ENCODE measurements at regions not wholly inside any gene's neighbourhood (a gene's known extent, or its start where the extent isn't known, plus 50 kb on each side); places are given as distances from the start of the nearest gene placed in this dataset.

DNA sequence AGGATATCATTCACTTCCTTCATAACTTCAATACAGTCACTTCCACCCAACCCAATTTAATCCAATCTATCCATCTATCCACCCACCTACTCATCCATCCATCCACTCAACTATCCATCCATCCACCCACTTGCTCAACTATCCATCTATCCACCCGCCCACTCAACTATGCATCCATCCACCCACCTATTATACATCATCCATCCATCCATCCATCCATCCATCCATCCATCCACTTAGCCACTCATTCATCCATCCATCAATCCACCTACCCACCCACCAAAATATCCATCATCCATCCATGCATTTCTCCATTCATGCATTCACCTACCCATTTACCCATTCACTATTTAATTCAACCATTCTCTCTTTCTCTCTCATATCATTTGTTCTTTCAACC, 179.5 kb downstream of the HAPSTR1 start:
- H3K4me1 ChIP-seq (ENCODE audit: insufficient read depth, low read length, poor library complexity, severe bottlenecking): no peaks in the 10 kb centered on the region
- H2AFZ ChIP-seq (ENCODE audit: low read length): no peak overlapping the region
- no peaks in the 10 kb centered on the region for H3F3A ChIP-seq (ENCODE audit: low read depth)
- H3K9me2 ChIP-seq (replicated peaks; ENCODE audit: low read depth, low read length): no peaks in the 10 kb centered on the region
- no peaks in the 10 kb centered on the region for H3K36me3 ChIP-seq (ENCODE audit: insufficient read depth, low read length)
- H3K79me2 ChIP-seq (ENCODE audit: insufficient read depth, low read length): no peaks in the 10 kb centered on the region
- H3K9ac ChIP-seq (ENCODE audit: low read depth, low read length, poor library complexity, severe bottlenecking): no peak overlapping the region
- H3K9me3 ChIP-seq (ENCODE audit: insufficient read depth, low read depth, low read length): no peaks in the 10 kb centered on the region
- no peak overlapping the region for H3K4me2 ChIP-seq (ENCODE audit: low read depth, low read length, poor library complexity, severe bottlenecking)
- no peak overlapping the region for H3K4me3 ChIP-seq (ENCODE audit: low read length, poor library complexity, severe bottlenecking)
- TF ChIP-seq, protein P1, sequence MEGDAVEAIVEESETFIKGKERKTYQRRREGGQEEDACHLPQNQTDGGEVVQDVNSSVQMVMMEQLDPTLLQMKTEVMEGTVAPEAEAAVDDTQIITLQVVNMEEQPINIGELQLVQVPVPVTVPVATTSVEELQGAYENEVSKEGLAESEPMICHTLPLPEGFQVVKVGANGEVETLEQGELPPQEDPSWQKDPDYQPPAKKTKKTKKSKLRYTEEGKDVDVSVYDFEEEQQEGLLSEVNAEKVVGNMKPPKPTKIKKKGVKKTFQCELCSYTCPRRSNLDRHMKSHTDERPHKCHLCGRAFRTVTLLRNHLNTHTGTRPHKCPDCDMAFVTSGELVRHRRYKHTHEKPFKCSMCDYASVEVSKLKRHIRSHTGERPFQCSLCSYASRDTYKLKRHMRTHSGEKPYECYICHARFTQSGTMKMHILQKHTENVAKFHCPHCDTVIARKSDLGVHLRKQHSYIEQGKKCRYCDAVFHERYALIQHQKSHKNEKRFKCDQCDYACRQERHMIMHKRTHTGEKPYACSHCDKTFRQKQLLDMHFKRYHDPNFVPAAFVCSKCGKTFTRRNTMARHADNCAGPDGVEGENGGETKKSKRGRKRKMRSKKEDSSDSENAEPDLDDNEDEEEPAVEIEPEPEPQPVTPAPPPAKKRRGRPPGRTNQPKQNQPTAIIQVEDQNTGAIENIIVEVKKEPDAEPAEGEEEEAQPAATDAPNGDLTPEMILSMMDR (conservative IDR thresholded peaks at IDR 0.05; ENCODE audit: low read length): no peak
- TF ChIP-seq EZH2phosphoT487 (IDR thresholded peaks at IDR 0.05; ENCODE audit: borderline replicate concordance): no peak
- H3K27me3 ChIP-seq (ENCODE audit: insufficient read depth, low read length, poor library complexity, severe bottlenecking): no peaks in the 10 kb centered on the region
- no peaks in the 10 kb centered on the region for H4K20me1 ChIP-seq (ENCODE audit: insufficient read depth, low read length, poor library complexity, severe bottlenecking)

DNA sequence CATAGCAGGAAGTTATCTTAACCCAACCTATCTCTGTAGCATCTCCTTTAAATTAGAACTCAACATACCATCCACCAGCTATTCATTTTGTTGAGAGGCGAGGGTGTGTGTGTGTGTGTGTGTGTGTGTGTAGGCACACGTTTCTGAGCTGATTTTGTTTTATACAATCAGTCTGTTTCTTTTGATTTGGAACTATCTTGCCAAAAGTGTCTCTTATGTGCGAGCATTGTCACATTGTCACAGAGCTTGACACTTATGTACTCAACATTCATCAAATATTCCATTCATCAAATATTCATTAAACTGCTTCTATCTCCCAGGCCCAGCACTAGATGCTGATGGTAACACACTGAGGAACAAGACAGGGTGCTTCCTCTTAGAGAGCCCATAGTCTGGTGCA, 180.4 kb downstream of the HAPSTR1 start:
- H3F3A ChIP-seq (ENCODE audit: low read depth): no peaks in the 10 kb centered on the region
- H3K27me3 ChIP-seq (ENCODE audit: insufficient read depth, low read length, poor library complexity, severe bottlenecking): no peaks in the 10 kb centered on the region
- no peaks in the 10 kb centered on the region for H3K79me2 ChIP-seq (ENCODE audit: insufficient read depth, low read length)
- no peaks in the 10 kb centered on the region for H3K36me3 ChIP-seq (ENCODE audit: insufficient read depth, low read length)
- TF ChIP-seq EZH2phosphoT487 (IDR thresholded peaks at IDR 0.05; ENCODE audit: borderline replicate concordance): no peak
- TF ChIP-seq, protein P1 (conservative IDR thresholded peaks at IDR 0.05; ENCODE audit: low read length): no peak
- H3K9me2 ChIP-seq (replicated peaks; ENCODE audit: low read depth, low read length): no peaks in the 10 kb centered on the region
- no peaks in the 10 kb centered on the region for H3K9me3 ChIP-seq (ENCODE audit: insufficient read depth, low read depth, low read length)
- H2AFZ ChIP-seq (ENCODE audit: low read length): no peak overlapping the region
- H3K4me3 ChIP-seq (ENCODE audit: low read length, poor library complexity, severe bottlenecking): no peak overlapping the region
- H3K4me1 ChIP-seq (ENCODE audit: insufficient read depth, low read length, poor library complexity, severe bottlenecking): no peaks in the 10 kb centered on the region
- no peaks in the 10 kb centered on the region for H4K20me1 ChIP-seq (ENCODE audit: insufficient read depth, low read length, poor library complexity, severe bottlenecking)
- no peak overlapping the region for H3K4me2 ChIP-seq (ENCODE audit: low read depth, low read length, poor library complexity, severe bottlenecking)
- no peak overlapping the region for H3K9ac ChIP-seq (ENCODE audit: low read depth, low read length, poor library complexity, severe bottlenecking)

DNA sequence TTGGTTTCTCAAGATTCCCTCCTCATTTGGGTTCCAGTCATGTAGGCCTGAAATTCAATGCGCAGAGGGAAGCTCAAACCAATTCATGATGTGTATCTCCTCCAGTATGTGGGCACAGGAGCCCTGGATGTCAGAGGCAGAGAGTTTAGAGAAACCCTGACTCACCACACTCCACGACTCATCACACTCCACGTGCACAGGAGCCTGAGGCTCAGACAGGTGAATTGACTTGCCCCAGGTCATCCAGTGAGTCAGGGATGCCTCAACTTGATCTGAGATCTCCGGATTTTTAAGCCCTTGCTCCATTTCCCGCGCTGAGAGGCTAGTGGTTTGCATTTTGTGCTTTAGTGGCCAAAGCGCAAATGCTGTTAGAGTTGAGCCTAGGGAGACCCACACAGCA, 183.9 kb downstream of the HAPSTR1 start:
- H4K20me1 ChIP-seq (ENCODE audit: insufficient read depth, low read length, poor library complexity, severe bottlenecking): no peaks in the 10 kb centered on the region
- H3K4me2 ChIP-seq (ENCODE audit: low read depth, low read length, poor library complexity, severe bottlenecking): no peak overlapping the region

More for the DNA sequence above, 183.9 kb downstream of the HAPSTR1 start:
- H3K9me3 ChIP-seq (ENCODE audit: insufficient read depth, low read depth, low read length): no peaks in the 10 kb centered on the region
- no peak overlapping the region for H2AFZ ChIP-seq (ENCODE audit: low read length)
- no peaks in the 10 kb centered on the region for H3F3A ChIP-seq (ENCODE audit: low read depth)
- H3K9ac ChIP-seq (ENCODE audit: low read depth, low read length, poor library complexity, severe bottlenecking): no peak overlapping the region
- H3K36me3 ChIP-seq (ENCODE audit: insufficient read depth, low read length): no peaks in the 10 kb centered on the region
- H3K9me2 ChIP-seq (replicated peaks; ENCODE audit: low read depth, low read length): no peaks in the 10 kb centered on the region
- H3K4me3 ChIP-seq (ENCODE audit: low read length, poor library complexity, severe bottlenecking): no peak overlapping the region
- TF ChIP-seq, protein P1 (conservative IDR thresholded peaks at IDR 0.05; ENCODE audit: low read length): no peak
- no peak for TF ChIP-seq EZH2phosphoT487 (IDR thresholded peaks at IDR 0.05; ENCODE audit: borderline replicate concordance)
- no peaks in the 10 kb centered on the region for H3K4me1 ChIP-seq (ENCODE audit: insufficient read depth, low read length, poor library complexity, severe bottlenecking)
- no peaks in the 10 kb centered on the region for H3K79me2 ChIP-seq (ENCODE audit: insufficient read depth, low read length)
- no peaks in the 10 kb centered on the region for H3K27me3 ChIP-seq (ENCODE audit: insufficient read depth, low read length, poor library complexity, severe bottlenecking)
